IPS DF 4.7 (cell line): ENCODE measurements at regions not wholly inside any gene's neighbourhood (a gene's known extent, or its start where the extent isn't known, plus 50 kb on each side); places are given as distances from the start of the nearest gene placed in this dataset.
"Not testable (repeated sequence)": the region's sequence is repeated elsewhere in the genome, so short reads cannot be mapped to it uniquely, and the experiment has no call there.

Source experiments
- DNase-seq: peaks from one replicate; pipeline ENCODE4 v3.0.0-alpha.2; 2013; ENCODE audit warnings: low spot score; ENCODE audit errors: extremely low read depth

GRCh38 chr6:157727629-157728182 is 95.3 kb upstream of the SNX9 start:
- DNase-seq: no peak

DNA sequence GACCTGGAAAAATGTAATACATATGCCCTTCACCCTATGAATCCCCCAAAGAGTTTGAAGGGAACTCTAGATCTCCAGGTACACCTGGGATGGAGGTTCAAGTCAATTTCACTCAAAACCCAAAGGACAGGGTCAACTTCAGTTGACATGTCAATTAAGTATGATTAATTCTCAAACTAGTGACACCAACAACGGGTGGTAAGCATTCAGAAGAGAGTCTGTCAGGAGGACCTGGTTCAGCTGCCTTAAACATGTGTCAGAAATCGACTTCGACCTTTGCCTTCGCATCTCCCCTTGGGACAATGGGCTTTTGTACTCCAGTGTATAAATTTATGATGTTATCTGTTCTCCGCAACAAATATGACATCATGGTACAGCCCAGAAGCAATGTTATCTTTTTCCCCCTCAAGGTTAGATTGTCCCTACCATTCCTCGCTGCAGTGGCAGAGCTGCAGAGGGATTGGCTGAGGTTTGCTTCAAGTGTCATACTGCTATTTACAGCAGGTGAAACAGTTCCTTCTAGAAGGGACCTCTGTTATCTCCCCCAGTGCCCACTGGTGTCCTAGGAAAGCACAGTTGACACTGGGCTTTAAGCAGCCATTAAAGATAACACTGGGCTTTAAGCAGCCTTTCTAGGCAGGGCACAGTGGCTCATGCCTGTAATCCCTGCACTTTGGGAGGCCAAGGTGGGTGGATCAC is 94.7 kb upstream of the SNX9 start:
- DNase-seq: no peak

DNA sequence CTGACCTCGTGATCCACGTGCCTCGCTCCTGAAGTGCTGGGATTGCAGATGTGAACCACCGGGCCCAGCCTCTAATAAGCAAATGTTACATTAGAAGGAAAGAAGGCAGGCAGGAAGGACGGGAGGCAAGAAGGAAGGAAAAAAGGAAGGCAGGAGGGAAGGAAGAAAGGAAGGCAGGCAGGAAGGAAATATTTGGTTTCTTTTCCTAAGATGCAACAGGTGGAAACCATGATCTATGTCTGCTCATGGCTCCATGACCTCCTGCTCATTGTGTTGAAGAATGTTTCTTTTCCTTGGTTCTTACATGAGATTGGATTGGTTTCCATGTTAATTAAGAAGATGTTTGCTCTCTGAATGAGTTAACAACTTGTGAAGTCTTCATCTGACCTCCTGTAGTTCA is 91.8 kb upstream of the SNX9 start:
- no peak for DNase-seq

DNA sequence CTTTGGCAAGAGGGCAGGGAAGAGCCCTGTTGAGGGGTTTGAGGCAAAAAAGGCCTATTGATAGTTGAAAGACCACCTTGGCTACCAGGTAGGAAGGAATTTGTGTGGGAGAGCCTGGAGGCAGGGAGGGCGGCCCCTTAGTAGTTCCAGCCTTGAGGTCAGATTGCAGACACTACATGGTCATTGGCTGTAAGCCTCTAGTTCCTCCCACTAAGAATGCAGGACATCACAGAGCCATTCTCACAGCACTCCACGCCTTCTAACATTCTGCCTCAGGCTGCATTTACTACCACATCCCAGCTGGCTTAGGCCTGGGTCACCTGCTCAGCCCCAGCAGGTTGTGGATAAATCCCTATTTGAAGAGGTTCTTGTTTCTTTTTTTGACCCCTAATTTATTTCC is 91.0 kb upstream of the SNX9 start:
- DNase-seq: no peak

GRCh38 chr6:157732416-157733161 is 90.5 kb upstream of the SNX9 start:
- no peak for DNase-seq

- DNase-seq: not testable (repeated sequence)
Measured at GRCh38 chr6:157736555-157736954, 86.5 kb upstream of the SNX9 start.

GRCh38 chr6:157741321-157741947 is 81.6 kb upstream of the SNX9 start:
- DNase-seq: no peak

DNA sequence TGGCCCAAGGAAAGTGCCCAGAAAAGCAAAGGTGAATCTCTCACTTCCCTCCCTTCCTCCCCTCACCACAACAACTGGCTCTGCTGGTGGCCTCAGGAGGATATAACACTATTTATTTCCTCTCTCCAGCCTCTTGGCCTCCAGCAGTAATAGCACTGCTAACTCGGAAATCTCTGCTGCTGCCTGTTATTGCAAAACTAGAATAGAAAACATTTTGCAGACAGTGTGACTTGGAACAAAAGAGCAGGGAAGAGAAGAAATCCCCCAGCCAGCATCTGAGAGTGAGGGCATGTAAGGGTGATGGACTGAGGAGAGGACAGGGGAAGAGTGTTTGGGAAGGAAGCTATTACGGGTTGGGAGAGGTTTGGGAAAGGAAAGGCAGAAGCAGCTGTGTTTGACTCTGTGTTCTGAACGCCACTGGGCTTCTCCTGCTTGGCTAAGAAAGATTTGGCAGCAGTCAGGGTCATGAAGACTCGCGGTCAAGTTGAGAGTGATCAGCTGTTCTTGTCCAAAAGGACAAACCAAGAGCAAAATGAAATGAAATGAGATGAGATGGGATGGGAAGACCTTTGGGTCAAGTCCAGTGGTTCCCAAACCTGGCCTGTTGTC is 81.0 kb upstream of the SNX9 start:
- no peak for DNase-seq

DNA sequence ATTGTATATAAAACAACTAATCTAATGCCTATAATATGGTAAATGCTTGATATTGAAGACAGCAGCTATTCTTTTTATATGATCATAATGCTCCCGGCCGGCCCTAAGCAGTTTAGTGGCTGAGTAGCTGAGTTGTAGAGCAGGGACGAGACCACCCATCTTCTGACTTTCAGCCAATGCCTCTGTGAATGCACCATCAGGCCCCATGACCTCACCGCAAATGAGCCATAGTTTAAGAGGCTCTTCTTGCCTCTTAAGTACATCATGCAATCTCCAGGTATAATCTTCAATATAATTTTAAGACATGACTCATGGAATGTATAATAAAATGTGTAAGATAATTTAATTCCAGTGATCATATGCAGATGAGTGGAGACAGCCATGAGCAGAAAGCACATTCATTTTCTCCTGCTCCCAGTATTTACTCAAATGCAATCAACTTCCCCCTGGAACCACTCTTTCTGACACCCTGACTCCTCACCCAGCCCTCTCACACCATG is 78.9 kb upstream of the SNX9 start:
- no peak for DNase-seq

- DNase-seq: no peak
Measured at GRCh38 chr6:157746897-157747296, 76.1 kb upstream of the SNX9 start.

- DNase-seq: no peak
Measured at GRCh38 chr6:157747370-157747769, 75.7 kb upstream of the SNX9 start.

GRCh38 chr6:157748839-157749571 is 74.0 kb upstream of the SNX9 start:
- no peak for DNase-seq

GRCh38 chr6:157750973-157751372 is 72.1 kb upstream of the SNX9 start:
- not testable (repeated sequence) for DNase-seq

GRCh38 chr6:157751547-157752200 is 71.4 kb upstream of the SNX9 start:
- DNase-seq: no peak

GRCh38 chr6:157752879-157753278 is 70.2 kb upstream of the SNX9 start:
- not testable (repeated sequence) for DNase-seq

DNA sequence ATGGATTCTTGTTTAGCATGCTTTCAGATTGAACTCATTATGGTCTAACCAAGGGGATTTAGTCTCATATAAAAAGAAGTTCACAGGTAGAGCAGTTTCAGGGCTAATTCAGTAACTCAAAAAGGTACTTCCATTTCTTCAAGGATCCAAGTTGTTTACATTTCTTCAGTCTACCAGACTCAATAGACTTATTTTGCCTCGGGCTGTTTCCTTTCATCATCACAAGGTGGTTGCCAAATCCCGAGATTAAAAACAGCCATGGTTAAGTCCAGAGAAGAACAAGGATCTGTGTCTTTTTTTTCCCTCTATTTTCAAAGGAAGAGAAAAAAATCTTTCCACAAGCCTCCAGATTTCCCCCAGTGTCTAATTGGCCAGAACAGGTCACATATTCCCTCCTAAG is 69.8 kb upstream of the SNX9 start:
- no peak for DNase-seq

DNA sequence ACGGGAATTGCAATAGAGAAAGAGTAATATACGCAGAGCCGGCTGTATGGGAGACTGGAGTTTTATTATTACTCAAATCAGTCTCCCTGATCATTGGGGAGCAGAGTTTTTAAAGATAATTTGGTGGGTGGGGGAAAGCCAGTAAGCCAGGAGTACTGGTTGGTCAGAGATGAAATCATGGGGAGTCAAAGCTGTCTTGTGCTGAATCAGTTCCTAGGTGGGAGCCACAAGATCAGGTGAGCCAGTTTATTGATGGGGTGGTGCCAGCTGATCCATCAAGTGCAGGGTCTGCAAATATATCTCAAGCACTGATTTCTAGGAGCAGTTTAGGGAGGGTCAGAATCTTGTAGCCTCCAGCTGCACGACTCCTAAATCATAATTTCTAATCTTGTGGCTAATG is 69.2 kb upstream of the SNX9 start:
- DNase-seq: not testable (repeated sequence)

DNA sequence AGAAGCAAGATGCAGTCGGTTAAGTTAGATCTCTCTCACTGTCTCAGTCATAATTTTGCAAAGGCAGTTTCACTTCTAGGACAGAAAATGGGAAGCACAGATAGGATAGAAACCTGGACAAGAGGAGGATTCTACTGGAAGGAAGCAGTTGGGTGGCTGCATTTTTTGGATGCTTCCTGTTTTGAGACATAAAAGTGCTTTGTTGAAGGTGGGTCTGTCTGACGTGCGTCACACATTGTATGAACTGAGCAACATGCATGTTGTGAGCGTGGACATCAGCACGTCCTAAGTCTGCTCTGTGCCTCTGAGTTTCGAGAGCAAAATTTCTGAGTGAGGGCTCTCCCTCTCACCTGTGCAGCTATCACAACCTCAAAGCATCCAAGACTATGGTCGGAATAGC is 68.7 kb upstream of the SNX9 start:
- no peak for DNase-seq

DNA sequence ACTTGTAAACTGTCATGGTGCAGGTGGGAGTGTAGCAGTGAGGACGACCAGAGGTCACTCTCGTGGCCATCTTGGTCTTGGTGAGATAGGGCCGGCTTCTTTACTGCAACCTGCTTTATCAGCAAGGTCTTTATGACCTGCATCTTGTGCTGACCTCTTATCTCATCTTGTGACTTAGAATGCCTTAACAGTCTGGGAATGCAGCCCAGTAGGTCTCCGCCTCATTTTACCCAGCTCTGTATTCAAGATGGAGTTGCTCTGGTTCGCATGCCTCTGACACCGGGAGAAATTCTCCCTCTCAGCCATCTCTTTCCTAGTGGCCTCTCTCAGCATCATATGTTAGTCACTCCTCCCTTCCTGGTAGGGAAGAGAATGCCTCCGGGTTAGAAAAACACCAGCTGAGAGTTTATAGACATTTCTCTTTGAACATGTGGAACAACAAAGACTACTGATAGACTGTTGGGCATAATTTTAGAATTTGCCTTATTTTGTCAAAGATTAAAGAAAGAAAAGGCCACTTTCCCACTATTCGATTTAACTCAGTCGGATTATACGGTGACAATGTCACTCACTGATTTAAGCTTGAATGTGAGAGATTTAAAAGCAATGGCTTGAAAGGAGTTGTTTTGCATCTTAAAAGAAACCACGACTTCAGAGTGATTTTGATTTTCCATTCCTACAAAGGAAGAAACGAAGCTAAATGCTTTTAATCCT is 67.9 kb upstream of the SNX9 start:
- DNase-seq: no peak
